ENCODE measurements at regions not wholly inside any gene's neighbourhood (a gene's known extent, or its start where the extent isn't known, plus 50 kb on each side); places are given as distances from the start of the nearest gene placed in this dataset.
"Not testable (repeated sequence)": the region's sequence is repeated elsewhere in the genome, so short reads cannot be mapped to it uniquely, and the experiment has no call there.

GRCh38 chr3:164806188-164806587 lies 272.1 kb downstream of the SI start:
- Histone ChIP-seq H3K4me3 (no peak overlapping the region), H3K9me3 (no peaks in the 10 kb centered on the region), H3K36me3 (ENCODE audit: low read depth) (no peaks in the 10 kb centered on the region), H3K4me1 (ENCODE audit: low read depth) (no peaks in the 10 kb centered on the region)
- ATAC-seq (no peak), DNase-seq (no peak)
- intact Hi-C loops (cut with DNase I, micrococcal nuclease), result no loop called here
- TF ChIP-seq CTCF (IDR thresholded peaks at IDR 0.05), result no peak

- DNase-seq, result no peak
- intact Hi-C loops (cut with DNase I, micrococcal nuclease), result no loop called here
- Histone ChIP-seq H3K36me3 (ENCODE audit: low read depth) (no peaks in the 10 kb centered on the region), H3K4me1 (ENCODE audit: low read depth) (no peaks in the 10 kb centered on the region), H3K4me3 (no peak overlapping the region), H3K9me3 (no peaks in the 10 kb centered on the region)
- TF ChIP-seq CTCF (IDR thresholded peaks at IDR 0.05), result no peak
- ATAC-seq, result no peak
Measured at GRCh38 chr3:164794099-164794498, 284.2 kb downstream of the SI start.

GRCh38 chr3:164791263-164791662 lies 287.0 kb downstream of the SI start:
- Histone ChIP-seq H3K4me3 (no peak overlapping the region), H3K9me3 (peaks cover 2% of the 10 kb centered on the region), H3K4me1 (ENCODE audit: low read depth) (no peaks in the 10 kb centered on the region), H3K36me3 (ENCODE audit: low read depth) (no peaks in the 10 kb centered on the region)
- TF ChIP-seq CTCF (IDR thresholded peaks at IDR 0.05), result no peak
- ATAC-seq (no peak), DNase-seq (no peak)
- intact Hi-C loops (cut with DNase I, micrococcal nuclease), result no loop called here

GRCh38 chr3:164784407-164784806 lies 293.9 kb downstream of the SI start:
- ATAC-seq; H3K36me3 ChIP-seq (ENCODE audit: low read depth); intact Hi-C loops (cut with DNase I, micrococcal nuclease); H3K4me1 ChIP-seq (ENCODE audit: low read depth); H3K9me3 ChIP-seq; H3K4me3 ChIP-seq: not testable (repeated sequence)
- DNase-seq, result peak in 1 of 3 donors; percentile 33

GRCh38 chr3:164781755-164782154 lies 296.5 kb downstream of the SI start:
- Histone ChIP-seq H3K4me3 (no peak overlapping the region), H3K4me1 (ENCODE audit: low read depth) (no peaks in the 10 kb centered on the region), H3K9me3 (no peaks in the 10 kb centered on the region), H3K36me3 (ENCODE audit: low read depth) (no peaks in the 10 kb centered on the region)
- no peak for DNase-seq
- ATAC-seq, result no peak
- no peak for TF ChIP-seq CTCF (IDR thresholded peaks at IDR 0.05)
- intact Hi-C loops (cut with DNase I, micrococcal nuclease), result no loop called here

- TF ChIP-seq CTCF (IDR thresholded peaks at IDR 0.05), result no peak
- Histone ChIP-seq H3K4me1 (ENCODE audit: low read depth) (no peaks in the 10 kb centered on the region), H3K9me3 (no peaks in the 10 kb centered on the region), H3K36me3 (ENCODE audit: low read depth) (no peaks in the 10 kb centered on the region), H3K4me3 (no peak overlapping the region)
- no peak for ATAC-seq
- no peak for DNase-seq
- intact Hi-C loops (cut with DNase I, micrococcal nuclease), result no loop called here
Measured at GRCh38 chr3:164779816-164780215, 298.5 kb downstream of the SI start.
